MCF 10A (cell line): ENCODE measurements at regions not wholly inside any gene's neighbourhood (a gene's known extent, or its start where the extent isn't known, plus 50 kb on each side); places are given as distances from the start of the nearest gene placed in this dataset.

Source experiments
- BruUV-seq: library from RNA; stranded (reverse); fragments of 400-500 nt; replicated peaks from 2 replicates; lab custom pipeline; 2021; lab: Mats Ljungman, UMichigan
- CTCF ChIA-PET: fragments of 300-600 bp; sonication (Branson Sonifier 250); formaldehyde crosslinking; extraction: SDS; loops from one replicate; lab custom pipeline; 2021; ENCODE audit warnings: antibody characterized with exemption, inconsistent platforms; lab: Yijun Ruan, JAX
- POLR2A ChIA-PET: fragments of 300-600, 350-650 bp; sonication (Branson Sonifier 250); formaldehyde crosslinking; extraction: SDS; loops from one replicate; lab custom pipeline; 2020; ENCODE audit warnings: antibody characterized with exemption, inconsistent platforms; lab: Yijun Ruan, JAX
- DNase-seq: peaks from one replicate; pipeline ENCODE4 v3.0.0-alpha.2; 2018; ENCODE audit not compliant: unreplicated experiment
- H3K27ac Mint-ChIP-seq: one replicate; pipeline ENCODE4 v1.8.0; 2022; ENCODE audit warnings: mild to moderate bottlenecking, low read depth, mixed read lengths; ENCODE audit not compliant: unreplicated experiment
- H3K27me3 Mint-ChIP-seq: one replicate; pipeline ENCODE4 v1.8.0; 2022; ENCODE audit warnings: mixed read lengths; ENCODE audit not compliant: insufficient read depth, unreplicated experiment
- H3K36me3 Mint-ChIP-seq: one replicate; pipeline ENCODE4 v1.8.0; 2022; ENCODE audit warnings: mild to moderate bottlenecking, moderate library complexity, mixed read lengths; ENCODE audit not compliant: insufficient read depth, unreplicated experiment
- H3K4me1 Mint-ChIP-seq: one replicate; pipeline ENCODE4 v1.8.0; 2022; ENCODE audit warnings: mixed read lengths; ENCODE audit not compliant: insufficient read depth, unreplicated experiment
- H3K4me3 Mint-ChIP-seq: one replicate; pipeline ENCODE4 v1.8.0; 2022; ENCODE audit warnings: mild to moderate bottlenecking, moderate library complexity, mixed read lengths; ENCODE audit not compliant: unreplicated experiment
- H3K9me3 Mint-ChIP-seq: one replicate; pipeline ENCODE4 v1.8.0; 2022; ENCODE audit warnings: mixed read lengths; ENCODE audit not compliant: unreplicated experiment
- intact Hi-C: fragments of 100-400 bp; cut with micrococcal nuclease; formaldehyde crosslinking; loops from 2 replicates; pipeline ENCODE4 v1.14.1; 2022
- TF ChIP-seq, protein P1 (sequence below): fragments of 200-600 bp; IDR thresholded peaks from one replicate; pipeline ENCODE4 v1.8.0; 2022; ENCODE audit warnings: antibody characterized with exemption, mild to moderate bottlenecking; ENCODE audit not compliant: unreplicated experiment

GRCh38 chr2:217030081-217030480 is 170.2 kb upstream of the TNP1 start:
- TF ChIP-seq, protein P1, sequence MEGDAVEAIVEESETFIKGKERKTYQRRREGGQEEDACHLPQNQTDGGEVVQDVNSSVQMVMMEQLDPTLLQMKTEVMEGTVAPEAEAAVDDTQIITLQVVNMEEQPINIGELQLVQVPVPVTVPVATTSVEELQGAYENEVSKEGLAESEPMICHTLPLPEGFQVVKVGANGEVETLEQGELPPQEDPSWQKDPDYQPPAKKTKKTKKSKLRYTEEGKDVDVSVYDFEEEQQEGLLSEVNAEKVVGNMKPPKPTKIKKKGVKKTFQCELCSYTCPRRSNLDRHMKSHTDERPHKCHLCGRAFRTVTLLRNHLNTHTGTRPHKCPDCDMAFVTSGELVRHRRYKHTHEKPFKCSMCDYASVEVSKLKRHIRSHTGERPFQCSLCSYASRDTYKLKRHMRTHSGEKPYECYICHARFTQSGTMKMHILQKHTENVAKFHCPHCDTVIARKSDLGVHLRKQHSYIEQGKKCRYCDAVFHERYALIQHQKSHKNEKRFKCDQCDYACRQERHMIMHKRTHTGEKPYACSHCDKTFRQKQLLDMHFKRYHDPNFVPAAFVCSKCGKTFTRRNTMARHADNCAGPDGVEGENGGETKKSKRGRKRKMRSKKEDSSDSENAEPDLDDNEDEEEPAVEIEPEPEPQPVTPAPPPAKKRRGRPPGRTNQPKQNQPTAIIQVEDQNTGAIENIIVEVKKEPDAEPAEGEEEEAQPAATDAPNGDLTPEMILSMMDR: no peak
- Mint-ChIP-seq H3K9me3 (no peaks in the 10 kb centered on the region), H3K36me3 (no peaks in the 10 kb centered on the region), H3K4me3 (no peak overlapping the region), H3K27me3 (peaks cover 39% of the 10 kb centered on the region), H3K27ac (no peak overlapping the region), H3K4me1 (no peaks in the 10 kb centered on the region)
- CTCF ChIA-PET: no interaction called here
- POLR2A ChIA-PET: no interaction called here
- no peak for DNase-seq
- intact Hi-C loops: no loop called here
- no TSS peak for BruUV-seq

DNA sequence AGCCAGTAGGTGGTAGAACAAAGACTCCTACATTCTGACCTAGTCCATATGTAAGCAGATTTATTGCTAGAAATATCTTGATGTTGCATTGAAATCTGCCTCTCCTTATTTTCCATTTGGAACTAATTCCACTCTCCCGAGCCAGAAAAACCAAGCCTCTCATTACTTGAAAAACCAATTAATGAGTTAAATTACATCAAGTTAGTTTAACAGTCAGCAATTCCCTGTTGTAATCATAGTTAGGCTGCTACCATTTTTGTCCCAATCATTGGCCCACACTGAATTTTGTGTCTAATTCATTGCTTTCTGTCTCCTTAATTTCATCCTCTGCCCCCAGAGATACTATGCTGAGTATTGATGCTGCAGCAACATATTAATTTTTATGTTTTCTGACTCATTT is 168.3 kb upstream of the TNP1 start:
- H3K9me3 Mint-ChIP-seq: no peaks in the 10 kb centered on the region
- CTCF ChIA-PET: no interaction called here
- intact Hi-C loops: no loop called here
- peaks cover 28% of the 10 kb centered on the region for H3K27me3 Mint-ChIP-seq
- no peak for DNase-seq
- no peak overlapping the region for H3K27ac Mint-ChIP-seq
- H3K4me1 Mint-ChIP-seq: no peaks in the 10 kb centered on the region
- POLR2A ChIA-PET: no interaction called here
- H3K36me3 Mint-ChIP-seq: no peaks in the 10 kb centered on the region
- BruUV-seq: no TSS peak
- TF ChIP-seq, protein P1: no peak
- no peak overlapping the region for H3K4me3 Mint-ChIP-seq

DNA sequence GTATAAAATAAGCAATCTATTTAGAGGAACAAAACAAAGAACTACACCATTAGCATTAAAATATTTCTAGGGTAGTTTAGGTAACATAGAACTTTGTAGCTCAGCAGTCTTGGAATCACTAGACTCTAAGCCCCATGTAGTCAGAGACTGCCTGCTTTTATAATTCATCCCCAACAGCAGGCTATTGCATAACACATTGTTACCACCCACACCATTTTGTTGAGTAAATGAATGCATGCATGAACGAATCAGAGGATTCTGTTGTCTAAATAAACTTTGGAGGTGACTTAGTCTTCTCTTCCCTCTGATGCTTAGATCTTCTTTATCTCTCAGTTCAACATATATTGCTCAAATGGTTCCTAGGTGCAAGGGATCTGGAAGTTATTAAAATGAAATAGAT is 167.6 kb upstream of the TNP1 start:
- H3K27me3 Mint-ChIP-seq: peaks cover 23% of the 10 kb centered on the region
- no peaks in the 10 kb centered on the region for H3K36me3 Mint-ChIP-seq
- H3K9me3 Mint-ChIP-seq: no peaks in the 10 kb centered on the region
- no peak for DNase-seq
- intact Hi-C loops: no loop called here
- no peak overlapping the region for H3K4me3 Mint-ChIP-seq
- TF ChIP-seq, protein P1: no peak
- H3K4me1 Mint-ChIP-seq: no peaks in the 10 kb centered on the region
- ChIA-PET POLR2A (no interaction called here), CTCF (no interaction called here)
- H3K27ac Mint-ChIP-seq: no peak overlapping the region
- no TSS peak for BruUV-seq

DNA sequence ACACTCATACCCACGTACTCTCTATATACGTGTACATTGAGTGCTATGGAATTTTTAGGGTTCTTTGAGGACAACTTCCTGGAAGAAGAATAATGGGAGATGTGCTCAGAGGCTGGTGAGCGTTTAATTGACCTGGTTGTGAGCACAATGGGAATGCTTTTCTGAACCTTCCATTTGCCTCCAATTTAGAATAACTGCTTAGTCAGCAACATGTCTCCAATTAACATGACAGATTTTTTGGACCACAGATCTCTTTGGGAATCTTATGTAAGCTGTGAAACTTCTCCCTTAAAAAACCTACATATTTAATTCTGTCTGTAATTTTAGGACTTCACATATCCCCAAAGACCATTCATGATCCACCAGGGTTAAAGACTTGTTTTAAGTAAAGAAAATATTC is 166.7 kb upstream of the TNP1 start:
- intact Hi-C loops: no loop called here
- CTCF ChIA-PET: interaction anchor here (0.6 kb wide), 1 partner anchor 331 kb away, joined by 4 read pairs; the partner anchor contains the start of gene IGFBP5
- Mint-ChIP-seq H3K9me3 (no peaks in the 10 kb centered on the region), H3K27ac (no peak overlapping the region), H3K36me3 (no peaks in the 10 kb centered on the region), H3K4me1 (no peaks in the 10 kb centered on the region), H3K4me3 (no peak overlapping the region), H3K27me3 (peaks cover 23% of the 10 kb centered on the region)
- POLR2A ChIA-PET: no interaction called here
- TF ChIP-seq, protein P1: no peak
- DNase-seq: no peak
- no TSS peak for BruUV-seq
